ENCODE measurements at regions not wholly inside any gene's neighbourhood (a gene's known extent, or its start where the extent isn't known, plus 50 kb on each side); places are given as distances from the start of the nearest gene placed in this dataset.

- intact Hi-C loops (cut with DNase I): no loop called here
- WGBS (ENCODE audit: insufficient coverage, low coverage, low lambda C conversion rate, missing lambda C conversion rate): 65% methylated on average over 2 of the region's 2 CpGs
Measured at GRCh38 chr1:229152311-229152710, 118.6 kb upstream of the RAB4A start.

GRCh38 chr1:229153955-229154548, 116.9 kb upstream of the RAB4A start:
- Histone ChIP-seq H3K27me3 (no peaks in the 10 kb centered on the region), H3K9me3 (no peaks in the 10 kb centered on the region), H3K36me3 (no peaks in the 10 kb centered on the region), H3K4me1 (no peaks in the 10 kb centered on the region), H3K27ac (no peak overlapping the region), H3K4me3 (no peak overlapping the region)
- DNase-seq (no peak), ATAC-seq (no peak)
- intact Hi-C loops (cut with DNase I): no loop called here
- 79% methylated on average over 2 of the region's 2 CpGs for WGBS (ENCODE audit: insufficient coverage, low coverage, low lambda C conversion rate, missing lambda C conversion rate)
- TF ChIP-seq CTCF (IDR thresholded peaks at IDR 0.05) (peak in 1 of 4 donors; percentile 10), POLR2A (IDR thresholded peaks at IDR 0.05) (no peak)

More at GRCh38 chr1:229152311-229152710, 118.6 kb upstream of the RAB4A start:
- Histone ChIP-seq H3K27me3 (no peaks in the 10 kb centered on the region), H3K36me3 (no peaks in the 10 kb centered on the region), H3K9me3 (no peaks in the 10 kb centered on the region), H3K4me3 (no peak overlapping the region), H3K27ac (no peak overlapping the region), H3K4me1 (peaks cover 0 to 8% (median 3%) of the 10 kb centered on the region in 4 donors)
- TF ChIP-seq POLR2A (IDR thresholded peaks at IDR 0.05) (no peak), CTCF (IDR thresholded peaks at IDR 0.05) (no peak)
- ATAC-seq (no peak), DNase-seq (no peak)

GRCh38 chr1:229154811-229155210, 116.1 kb upstream of the RAB4A start:
- H3K9me3 ChIP-seq: no peaks in the 10 kb centered on the region
- ATAC-seq: no peak
- H3K4me3 ChIP-seq: no peak overlapping the region
- TF ChIP-seq CTCF (IDR thresholded peaks at IDR 0.05) (no peak), POLR2A (IDR thresholded peaks at IDR 0.05) (no peak)
- H3K4me1 ChIP-seq: peaks cover 0 to 4% (median 0%) of the 10 kb centered on the region in 4 donors
- intact Hi-C loops (cut with DNase I): no loop called here
- no peak for DNase-seq
- H3K36me3 ChIP-seq: no peaks in the 10 kb centered on the region
- H3K27ac ChIP-seq: no peak overlapping the region
- no peaks in the 10 kb centered on the region for H3K27me3 ChIP-seq
- 87% methylated on average over 3 of the region's 3 CpGs for WGBS (ENCODE audit: insufficient coverage, low coverage, low lambda C conversion rate, missing lambda C conversion rate)

GRCh38 chr1:229155472-229155871, 115.4 kb upstream of the RAB4A start:
- no peaks in the 10 kb centered on the region for H3K36me3 ChIP-seq
- peak in 3 of 4 donors; percentile 6 to 31 (median 8) for ATAC-seq
- intact Hi-C loops (cut with DNase I): no loop called here
- DNase-seq: no peak
- no peak overlapping the region for H3K27ac ChIP-seq
- WGBS (ENCODE audit: insufficient coverage, low coverage, low lambda C conversion rate, missing lambda C conversion rate): 69% methylated on average over 8 of the region's 9 CpGs
- H3K9me3 ChIP-seq: no peaks in the 10 kb centered on the region
- TF ChIP-seq POLR2A (IDR thresholded peaks at IDR 0.05): no peak
- TF ChIP-seq CTCF (IDR thresholded peaks at IDR 0.05): no peak
- H3K4me1 ChIP-seq: peaks cover 0 to 8% (median 0%) of the 10 kb centered on the region in 4 donors
- no peaks in the 10 kb centered on the region for H3K27me3 ChIP-seq
- H3K4me3 ChIP-seq: no peak overlapping the region

All from right lobe of liver (tissue), 6 donors.